ENCODE measurements at regions not wholly inside any gene's neighbourhood (a gene's known extent, or its start where the extent isn't known, plus 50 kb on each side); places are given as distances from the start of the nearest gene placed in this dataset.

- peaks cover 52 to 53% of the 10 kb centered on the region in 2 experiments for H3K4me1 Mint-ChIP-seq
- H4K20me1 ChIP-seq (ENCODE audit: control insufficient read depth, insufficient read depth, insufficient read length) = no peaks in the 10 kb centered on the region
- H2BK5ac ChIP-seq (ENCODE audit: insufficient read length, low read length) = no peak overlapping the region
- no peak overlapping the region for H3T11ph ChIP-seq (ENCODE audit: low read length)
- no peak overlapping the region for H3K27ac ChIP-seq (ENCODE audit: insufficient read length, low read depth, low read length)
- peaks cover 12 to 21% (median 12%) of the 10 kb centered on the region in 3 experiments for H3K36me3 Mint-ChIP-seq (ENCODE audit: insufficient read depth in 1 of 3, low read depth in 3 of 3)
- H3K18ac ChIP-seq (ENCODE audit: insufficient read length, low read depth, low read length) = no peak overlapping the region
- H3K4ac ChIP-seq (ENCODE audit: low read depth, low read length) = no peak overlapping the region
- no peak overlapping the region for H2AFZ ChIP-seq (ENCODE audit: low read length)
- H3K14ac ChIP-seq (ENCODE audit: insufficient read depth, low read length) = no peak overlapping the region
- no peak overlapping the region for H3K23ac ChIP-seq (ENCODE audit: insufficient read length, low read depth, low read length)
- H2BK15ac ChIP-seq (ENCODE audit: low read depth, low read length) = no peak overlapping the region
- no peak for DNase-seq
- no peaks in the 10 kb centered on the region for H3K23me2 ChIP-seq (ENCODE audit: insufficient read length, low read depth, low read length, poor library complexity, severe bottlenecking)
- no peak for TF ChIP-seq CTCF (conservative IDR thresholded peaks at IDR 0.05)
- H3K27me3 ChIP-seq (ENCODE audit: insufficient read depth, low read length) = no peaks in the 10 kb centered on the region
- WGBS (ENCODE audit: extremely low coverage, insufficient read length, low lambda C conversion rate) = no CpG with 5 or more reads among the region's 2 CpGs
- no peak overlapping the region for H2BK12ac ChIP-seq (ENCODE audit: insufficient read length, low read depth, low read length)
- no peak overlapping the region for H4K91ac ChIP-seq (ENCODE audit: insufficient read length, low read depth, low read length)
- H3K9me3 ChIP-seq (ENCODE audit: control insufficient read depth, low read depth, low read length) = no peaks in the 10 kb centered on the region
- no peaks in the 10 kb centered on the region for H3K79me2 ChIP-seq (ENCODE audit: insufficient read depth, low read length)
- no peak overlapping the region for H2BK120ac ChIP-seq (ENCODE audit: low read depth, low read length, poor library complexity, severe bottlenecking)
- peaks cover 11% of the 10 kb centered on the region; the same call in 1 of the 2 replicates for H3K4me1 ChIP-seq (ENCODE audit: insufficient read depth, low read length)
- no peak overlapping the region for H3K56ac ChIP-seq (ENCODE audit: insufficient read length, low read depth, low read length)
- H3K4me3 Mint-ChIP-seq = no peak overlapping the region
- H3K79me1 ChIP-seq (ENCODE audit: insufficient read depth, low read depth, low read length, poor library complexity, severe bottlenecking) = no peaks in the 10 kb centered on the region
- H3K27ac Mint-ChIP-seq = peak overlapping the region in 1 of 3 experiments; percentile 7; a peak in 2 of 7 replicates
- H4K8ac ChIP-seq (replicated peaks; ENCODE audit: insufficient read length, low read depth, low read length) = no peak overlapping the region
- H3K9me3 Mint-ChIP-seq = peaks cover 13 to 15% of the 10 kb centered on the region in 2 experiments
- no peaks in the 10 kb centered on the region for H3K27me3 Mint-ChIP-seq (ENCODE audit: low read depth)
- no peak overlapping the region for H2BK20ac ChIP-seq (ENCODE audit: low read depth, low read length, poor library complexity, severe bottlenecking)
- no peak overlapping the region for H4K5ac ChIP-seq (ENCODE audit: insufficient read length, low read depth, low read length)
- H3K4me2 ChIP-seq (ENCODE audit: insufficient read depth, insufficient read length, low read length) = no peak overlapping the region
- H2AK5ac ChIP-seq (ENCODE audit: insufficient read length, low read length) = no peak overlapping the region
- no peak overlapping the region for H3K9ac ChIP-seq (ENCODE audit: extremely low read depth, insufficient read length, low read length)
Measured at GRCh38 chr21:15443740-15444117, 286.1 kb upstream of the USP25 start.
